ENCODE measurements at regions not wholly inside any gene's neighbourhood (a gene's known extent, or its start where the extent isn't known, plus 50 kb on each side); places are given as distances from the start of the nearest gene placed in this dataset.

DNA sequence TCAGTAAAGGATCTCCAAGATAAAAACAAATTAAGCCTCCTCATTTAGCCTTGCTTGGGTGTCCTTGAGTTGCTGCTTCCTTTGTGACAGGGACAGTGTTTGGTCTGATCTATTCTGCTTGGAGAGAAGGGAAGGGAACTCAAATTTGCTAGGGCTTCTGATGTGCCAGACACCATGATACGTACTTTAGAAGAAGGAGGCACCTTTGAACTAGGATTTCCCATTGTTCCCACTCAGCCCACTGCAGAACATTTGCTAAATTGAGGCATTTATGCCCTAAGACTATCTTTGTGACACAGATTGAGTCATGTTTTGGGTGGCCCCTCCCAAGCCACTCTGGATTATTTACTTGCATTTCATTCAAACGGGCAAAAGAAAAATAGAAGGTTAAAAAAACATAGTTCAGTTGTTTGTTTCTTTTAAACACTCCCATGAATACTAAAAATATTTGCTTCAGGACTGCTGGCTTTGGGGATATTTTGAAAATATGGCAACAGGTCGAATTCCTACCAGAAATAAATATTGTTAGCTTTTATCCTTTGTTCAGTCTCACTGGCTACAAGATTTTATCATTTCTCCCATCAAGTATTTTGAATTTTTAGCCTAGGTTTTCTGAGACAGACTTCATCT, 81.9 kb upstream of the WLS start:
- ATAC-seq (no peak), DNase-seq (no peak)
- Mint-ChIP-seq H3K27ac (no peak overlapping the region), H3K36me3 (ENCODE audit: low read depth) (no peaks in the 10 kb centered on the region), H3K4me3 (no peak overlapping the region), H3K4me1 (no peaks in the 10 kb centered on the region), H3K27me3 (no peaks in the 10 kb centered on the region), H3K9me3 (ENCODE audit: low read depth) (no peaks in the 10 kb centered on the region)
- intact Hi-C loops (cut with DNase I, micrococcal nuclease), result no loop called here
- ChIA-PET POLR2A (no interaction called here), CTCF (interaction anchor here (1.1 kb wide), 1 partner anchor 129 kb away, joined by 3 read pairs; no protein-coding TSS in a partner anchor)

DNA sequence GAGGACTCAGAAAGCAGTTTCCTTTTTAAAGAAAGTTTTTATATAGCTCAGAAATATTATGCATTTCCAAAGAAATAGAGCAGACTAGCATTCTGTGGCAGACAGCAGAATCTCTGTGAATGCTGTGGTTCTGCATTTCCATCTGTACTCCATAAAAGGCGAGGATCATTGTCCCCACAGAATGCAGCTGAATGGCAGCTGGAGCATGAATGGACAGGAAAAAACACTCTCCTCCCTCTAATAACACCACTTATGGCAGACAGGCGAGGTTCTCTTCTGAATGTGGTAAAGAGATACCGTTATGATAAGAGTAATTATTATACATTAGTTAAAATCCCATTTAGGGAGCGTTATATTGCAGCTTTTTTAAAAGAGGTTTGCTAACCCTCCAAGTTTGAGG, 81.4 kb upstream of the WLS start:
- no peak overlapping the region for H3K27ac Mint-ChIP-seq
- no peak for DNase-seq
- CTCF ChIA-PET, result interaction anchor here (1.1 kb wide), 1 partner anchor 129 kb away, joined by 3 read pairs; no protein-coding TSS in a partner anchor
- ATAC-seq, result no peak
- no peaks in the 10 kb centered on the region for H3K36me3 Mint-ChIP-seq (ENCODE audit: low read depth)
- no peaks in the 10 kb centered on the region for H3K9me3 Mint-ChIP-seq (ENCODE audit: low read depth)
- no peaks in the 10 kb centered on the region for H3K4me1 Mint-ChIP-seq
- H3K27me3 Mint-ChIP-seq, result no peaks in the 10 kb centered on the region
- POLR2A ChIA-PET, result no interaction called here
- intact Hi-C loops (cut with DNase I, micrococcal nuclease), result no loop called here
- no peak overlapping the region for H3K4me3 Mint-ChIP-seq

DNA sequence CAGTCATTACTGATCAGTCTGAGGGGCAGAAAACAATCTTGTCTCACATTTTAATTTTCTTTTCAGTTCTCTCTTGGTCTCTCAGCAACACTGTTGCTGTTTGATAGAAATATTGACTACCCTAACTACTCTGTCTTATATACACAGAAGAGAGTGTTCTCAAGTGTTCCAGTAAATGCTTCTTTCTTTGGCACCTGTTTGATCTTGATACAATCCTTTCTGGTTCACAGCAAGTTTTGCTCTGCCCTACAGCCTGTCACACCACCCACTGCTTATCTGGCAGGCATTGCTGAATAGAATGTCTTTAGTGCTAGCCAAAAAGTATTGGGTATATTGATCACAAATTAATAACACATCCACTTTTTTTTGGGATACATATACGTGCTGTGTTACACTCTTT, 75.7 kb upstream of the WLS start:
- Mint-ChIP-seq H3K27me3 (no peaks in the 10 kb centered on the region), H3K36me3 (ENCODE audit: low read depth) (no peaks in the 10 kb centered on the region), H3K9me3 (ENCODE audit: low read depth) (no peaks in the 10 kb centered on the region), H3K27ac (no peak overlapping the region), H3K4me1 (no peaks in the 10 kb centered on the region), H3K4me3 (no peak overlapping the region)
- no peak for ATAC-seq
- CTCF ChIA-PET, result no interaction called here
- POLR2A ChIA-PET, result no interaction called here
- DNase-seq, result no peak
- intact Hi-C loops (cut with DNase I, micrococcal nuclease), result no loop called here

DNA sequence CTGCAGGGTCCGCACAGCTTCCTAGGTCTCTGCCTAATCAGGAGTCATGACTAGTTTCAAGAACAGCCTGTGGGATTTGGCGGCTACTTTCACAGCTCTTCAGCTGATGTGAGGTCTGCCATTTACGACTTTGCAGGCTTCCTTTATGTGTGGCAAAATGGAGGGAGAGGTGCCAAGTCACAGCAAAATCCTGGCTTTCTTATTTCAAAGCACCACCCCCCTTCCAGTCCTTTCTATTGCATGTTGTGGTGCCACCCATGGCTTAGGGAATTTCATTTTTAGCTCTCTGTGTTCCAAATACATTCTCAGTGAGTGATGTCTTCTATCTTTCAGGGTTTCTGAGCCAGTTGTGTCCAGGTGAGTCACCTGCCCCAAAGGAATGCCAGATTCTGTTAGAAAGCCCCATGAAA, 75.1 kb upstream of the WLS start:
- POLR2A ChIA-PET, result no interaction called here

DNA sequence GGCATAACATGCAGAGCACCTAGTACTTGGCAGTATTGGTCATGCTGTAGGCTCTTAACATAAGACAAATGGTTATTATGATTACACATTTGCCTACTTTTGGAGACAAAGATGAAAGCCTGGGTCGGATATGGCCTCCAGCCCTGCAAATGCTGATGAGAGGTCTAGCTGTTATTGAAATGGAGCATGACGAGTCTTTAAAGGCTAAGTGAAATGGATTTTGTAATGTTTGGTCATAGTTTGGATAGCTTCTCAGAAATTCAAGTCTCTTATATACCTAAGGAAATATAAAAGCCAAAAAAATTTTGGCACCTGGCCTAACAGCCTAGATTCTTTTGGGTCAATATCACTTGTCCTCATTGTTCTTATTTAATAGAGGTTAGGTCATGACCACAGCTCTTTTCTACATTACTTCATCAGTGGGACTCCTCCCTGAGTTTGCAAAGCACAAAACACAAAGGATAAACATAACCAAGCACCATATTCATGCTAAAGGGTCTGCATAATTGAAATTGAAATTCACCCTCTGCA, 69.2 kb upstream of the WLS start:
- no peaks in the 10 kb centered on the region for H3K4me1 Mint-ChIP-seq
- H3K27ac Mint-ChIP-seq, result no peak overlapping the region
- ChIA-PET CTCF (interaction anchor here (0.5 kb wide), 1 partner anchor 184 kb away, joined by 3 read pairs; no protein-coding TSS in a partner anchor), POLR2A (no interaction called here)
- H3K4me3 Mint-ChIP-seq, result no peak overlapping the region
- intact Hi-C loops (cut with DNase I, micrococcal nuclease), result no loop called here
- DNase-seq (no peak), ATAC-seq (no peak)
- H3K9me3 Mint-ChIP-seq (ENCODE audit: low read depth), result no peaks in the 10 kb centered on the region
- H3K27me3 Mint-ChIP-seq, result no peaks in the 10 kb centered on the region
- H3K36me3 Mint-ChIP-seq (ENCODE audit: low read depth), result no peaks in the 10 kb centered on the region

More for the DNA sequence above, 75.1 kb upstream of the WLS start:
- DNase-seq, result no peak
- intact Hi-C loops (cut with DNase I, micrococcal nuclease), result no loop called here
- no peak overlapping the region for H3K27ac Mint-ChIP-seq
- no peaks in the 10 kb centered on the region for H3K27me3 Mint-ChIP-seq
- H3K4me3 Mint-ChIP-seq, result no peak overlapping the region
- no peaks in the 10 kb centered on the region for H3K9me3 Mint-ChIP-seq (ENCODE audit: low read depth)
- no peaks in the 10 kb centered on the region for H3K36me3 Mint-ChIP-seq (ENCODE audit: low read depth)
- no peak for ATAC-seq
- CTCF ChIA-PET, result no interaction called here
- H3K4me1 Mint-ChIP-seq, result no peaks in the 10 kb centered on the region

DNA sequence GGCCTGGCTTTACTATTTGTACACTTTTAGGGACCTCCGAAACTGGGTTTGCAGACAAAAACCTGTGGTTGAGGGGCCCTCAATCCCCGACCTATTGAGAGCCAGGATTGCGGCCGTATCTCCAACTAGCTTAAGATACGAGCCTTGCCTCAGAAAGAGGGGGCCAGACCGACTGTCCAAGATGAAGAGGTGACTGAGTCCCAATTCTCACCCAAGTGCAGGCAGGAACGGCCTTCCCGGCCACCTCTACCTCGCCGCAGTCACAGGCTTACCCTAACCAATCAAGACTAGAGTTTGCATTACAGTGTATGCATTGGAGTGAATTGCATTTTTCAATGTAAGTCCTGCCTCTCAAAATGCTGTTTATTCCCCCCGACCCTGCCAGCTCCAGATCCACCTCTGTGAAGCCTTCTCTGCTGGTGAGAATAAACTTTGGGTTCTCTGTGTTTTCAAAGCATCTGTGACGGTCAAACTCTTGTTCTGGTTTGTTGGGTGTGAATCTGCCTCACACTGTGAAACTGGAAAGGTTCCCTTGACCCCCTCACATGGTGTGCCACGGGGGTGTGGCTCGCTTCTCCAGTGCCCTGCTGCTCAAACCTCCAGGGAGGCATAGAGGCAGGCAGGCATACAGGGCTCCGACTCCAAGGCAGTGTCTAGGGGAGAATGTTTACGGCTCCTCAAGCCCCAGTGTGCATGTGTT, 62.2 kb upstream of the WLS start:
- no peaks in the 10 kb centered on the region for H3K4me1 Mint-ChIP-seq
- ChIA-PET CTCF (no interaction called here), POLR2A (no interaction called here)
- no peak for DNase-seq
- intact Hi-C loops (cut with DNase I, micrococcal nuclease), result no loop called here
- H3K27me3 Mint-ChIP-seq, result no peaks in the 10 kb centered on the region
- H3K36me3 Mint-ChIP-seq (ENCODE audit: low read depth), result no peaks in the 10 kb centered on the region
- no peak overlapping the region for H3K27ac Mint-ChIP-seq
- H3K9me3 Mint-ChIP-seq (ENCODE audit: low read depth), result no peaks in the 10 kb centered on the region
- no peak for ATAC-seq
- no peak overlapping the region for H3K4me3 Mint-ChIP-seq

DNA sequence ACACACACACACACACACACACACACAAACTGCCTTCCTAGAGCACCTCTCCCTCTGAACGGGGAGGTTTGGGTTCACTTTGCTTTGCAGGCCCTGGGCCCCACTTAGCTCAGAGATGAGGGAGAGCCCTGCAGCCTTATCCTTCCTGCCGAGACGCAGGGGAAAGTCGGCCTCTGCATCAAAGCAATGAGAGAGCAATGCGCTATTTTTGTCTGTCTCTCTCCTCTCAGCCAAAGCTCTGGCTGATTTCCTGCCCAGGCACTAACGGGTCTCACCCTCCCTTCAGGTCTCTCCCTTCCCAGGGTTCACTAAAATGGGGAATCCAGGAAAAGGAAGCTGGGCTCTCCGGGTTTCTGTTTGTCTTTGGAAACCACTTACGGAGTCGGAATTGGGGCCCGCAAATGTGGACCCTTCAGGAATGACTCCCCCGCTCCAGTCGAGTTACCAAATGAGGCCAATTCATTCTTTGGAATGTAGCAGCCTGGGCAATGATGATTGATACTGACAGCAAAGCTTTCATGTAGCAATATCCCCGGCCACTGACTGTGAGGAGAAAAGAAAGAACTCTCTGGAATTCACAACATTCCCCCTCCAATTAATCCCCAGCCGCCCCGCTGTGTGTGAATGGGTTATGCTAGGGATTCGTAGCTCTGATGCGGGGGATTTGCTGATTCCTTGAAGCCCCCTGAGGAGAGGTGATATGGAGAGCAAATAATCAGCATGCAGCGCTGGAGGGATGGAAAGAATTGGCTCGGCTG, 61.5 kb upstream of the WLS start:
- CTCF ChIA-PET, result no interaction called here
- Mint-ChIP-seq H3K27ac (no peak overlapping the region), H3K4me1 (no peaks in the 10 kb centered on the region), H3K4me3 (no peak overlapping the region), H3K36me3 (ENCODE audit: low read depth) (no peaks in the 10 kb centered on the region), H3K9me3 (ENCODE audit: low read depth) (no peaks in the 10 kb centered on the region), H3K27me3 (no peaks in the 10 kb centered on the region)
- intact Hi-C loops (cut with DNase I, micrococcal nuclease), result no loop called here
- no peak for ATAC-seq
- no peak for DNase-seq
- POLR2A ChIA-PET, result no interaction called here

DNA sequence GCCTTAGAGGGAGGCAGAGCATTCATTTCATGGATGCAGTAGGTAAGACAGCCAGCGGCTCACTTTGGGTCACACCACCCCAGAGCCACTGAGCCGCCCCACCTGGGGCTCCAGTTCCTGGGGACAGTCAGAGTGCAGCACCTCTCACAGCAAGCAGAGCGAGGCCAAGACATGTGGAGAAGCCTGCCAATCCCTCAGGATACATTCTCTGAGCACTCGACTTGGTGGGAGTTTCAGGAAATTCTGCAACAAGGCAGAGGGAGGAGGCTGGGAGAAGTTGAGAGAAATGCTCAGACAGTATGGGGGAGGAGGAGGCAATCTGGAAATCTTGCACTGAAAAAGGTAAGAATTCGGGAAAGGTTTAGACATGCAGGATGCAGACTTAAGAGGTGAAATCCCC, 60.8 kb upstream of the WLS start:
- Mint-ChIP-seq H3K4me3 (no peak overlapping the region), H3K27me3 (no peaks in the 10 kb centered on the region), H3K36me3 (ENCODE audit: low read depth) (no peaks in the 10 kb centered on the region), H3K4me1 (no peaks in the 10 kb centered on the region), H3K27ac (no peak overlapping the region), H3K9me3 (ENCODE audit: low read depth) (no peaks in the 10 kb centered on the region)
- ChIA-PET CTCF (no interaction called here), POLR2A (no interaction called here)
- no peak for ATAC-seq
- intact Hi-C loops (cut with DNase I, micrococcal nuclease), result no loop called here
- DNase-seq, result no peak

DNA sequence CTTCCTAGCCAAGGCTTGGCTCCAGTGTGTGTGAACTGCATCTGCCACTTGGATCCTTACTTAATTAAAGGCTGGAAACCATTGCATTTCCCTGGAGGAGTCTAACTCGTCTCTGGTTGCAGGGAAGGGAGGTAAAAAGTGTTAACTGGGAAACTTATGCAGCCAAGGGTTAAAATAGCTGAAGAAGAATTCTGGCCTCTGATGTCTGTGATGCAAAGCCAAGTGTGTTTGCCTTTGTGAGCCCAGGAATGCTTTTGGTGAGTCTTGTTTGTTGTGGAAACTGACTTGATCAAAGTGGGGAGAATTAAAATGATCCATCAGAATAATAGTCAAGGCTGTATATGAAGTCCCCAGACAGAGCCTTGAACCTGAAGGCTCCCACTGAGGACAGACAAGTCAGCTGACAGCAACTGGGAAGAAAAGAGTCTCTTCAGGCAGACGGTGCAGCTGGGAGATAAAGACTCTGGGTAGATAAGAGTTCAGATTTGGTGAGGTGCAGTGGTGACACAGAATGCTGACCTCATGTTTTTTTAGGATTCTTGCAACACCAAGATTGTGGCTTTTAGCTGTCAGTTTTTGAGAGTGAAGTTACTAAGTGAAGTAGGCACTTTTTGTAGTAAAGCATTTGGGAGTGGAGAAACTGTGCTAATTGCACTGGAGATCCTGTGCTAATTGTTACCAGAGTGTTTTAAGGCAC, 59.5 kb upstream of the WLS start:
- no peak overlapping the region for H3K27ac Mint-ChIP-seq
- intact Hi-C loops (cut with DNase I, micrococcal nuclease), result no loop called here
- H3K27me3 Mint-ChIP-seq, result no peaks in the 10 kb centered on the region
- POLR2A ChIA-PET, result no interaction called here
- H3K4me1 Mint-ChIP-seq, result no peaks in the 10 kb centered on the region
- DNase-seq (no peak), ATAC-seq (no peak)
- CTCF ChIA-PET, result no interaction called here
- no peaks in the 10 kb centered on the region for H3K9me3 Mint-ChIP-seq (ENCODE audit: low read depth)
- H3K4me3 Mint-ChIP-seq, result no peak overlapping the region
- H3K36me3 Mint-ChIP-seq (ENCODE audit: low read depth), result no peaks in the 10 kb centered on the region

DNA sequence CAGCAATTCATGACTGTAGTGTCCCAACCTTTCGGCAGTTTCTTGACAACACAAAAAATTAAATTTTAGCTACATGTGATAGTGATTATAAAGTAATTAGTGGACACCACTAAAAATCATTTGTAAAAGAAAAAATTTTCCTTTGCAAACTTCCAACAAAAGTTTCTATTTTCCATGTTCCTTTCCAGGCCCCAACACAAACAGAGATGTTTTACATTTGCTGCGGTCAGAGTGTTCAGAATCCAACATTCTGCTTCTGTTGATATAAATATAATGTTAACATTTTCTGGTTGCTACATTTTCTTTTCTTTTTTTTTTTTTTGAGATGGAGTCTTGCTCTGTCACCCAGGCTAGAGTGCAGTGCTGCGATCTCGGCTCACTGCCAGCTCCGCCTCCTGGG, 54.9 kb upstream of the WLS start:
- no peak overlapping the region for H3K4me3 Mint-ChIP-seq
- no peak for DNase-seq
- H3K27me3 Mint-ChIP-seq, result no peaks in the 10 kb centered on the region
- no peak overlapping the region for H3K27ac Mint-ChIP-seq
- intact Hi-C loops (cut with DNase I, micrococcal nuclease), result no loop called here
- ChIA-PET CTCF (interaction anchor here (0.9 kb wide), 1 partner anchor 169 kb away, joined by 3 read pairs; no protein-coding TSS in a partner anchor), POLR2A (no interaction called here)
- no peaks in the 10 kb centered on the region for H3K9me3 Mint-ChIP-seq (ENCODE audit: low read depth)
- H3K36me3 Mint-ChIP-seq (ENCODE audit: low read depth), result no peaks in the 10 kb centered on the region
- ATAC-seq, result no peak
- H3K4me1 Mint-ChIP-seq, result no peaks in the 10 kb centered on the region

DNA sequence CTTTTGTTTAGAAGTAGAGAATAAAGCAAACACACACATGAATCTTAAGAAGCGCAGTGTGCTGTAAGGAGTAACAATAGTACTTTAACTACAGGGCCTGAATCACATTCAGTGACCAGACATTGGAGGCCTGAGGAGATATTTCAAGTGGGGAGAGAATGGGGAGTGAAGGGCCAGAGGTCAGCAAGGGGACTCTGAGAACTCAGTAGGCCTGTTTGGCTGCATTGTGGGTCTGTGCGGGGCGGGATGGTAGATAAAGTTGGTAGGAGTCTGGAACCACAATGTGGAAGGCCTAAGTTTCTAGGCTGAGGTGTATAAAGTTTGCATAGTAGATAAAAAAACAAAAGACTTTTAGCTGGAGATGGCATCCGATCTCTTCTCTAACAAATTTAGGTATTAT, 52.7 kb upstream of the WLS start:
- intact Hi-C loops (cut with DNase I, micrococcal nuclease), result no loop called here
- Mint-ChIP-seq H3K27ac (no peak overlapping the region), H3K4me3 (no peak overlapping the region), H3K36me3 (ENCODE audit: low read depth) (no peaks in the 10 kb centered on the region), H3K4me1 (no peaks in the 10 kb centered on the region), H3K27me3 (no peaks in the 10 kb centered on the region), H3K9me3 (ENCODE audit: low read depth) (no peaks in the 10 kb centered on the region)
- no peak for DNase-seq
- ChIA-PET CTCF (no interaction called here), POLR2A (no interaction called here)
- ATAC-seq, result no peak
